HG02973 (cell line): ENCODE measurements at regions not wholly inside any gene's neighbourhood (a gene's known extent, or its start where the extent isn't known, plus 50 kb on each side); places are given as distances from the start of the nearest gene placed in this dataset.

ENCODE experiments used
- ATAC-seq: cut with Tn5 transposase; IDR thresholded peaks from one replicate; pipeline ENCODE4 v1.9.1; 2021; ENCODE audit warnings: moderate library complexity; ENCODE audit not compliant: unreplicated experiment

- no peak for ATAC-seq
Observed at GRCh38 chr2:163291790-163292189, 444.0 kb downstream of the FIGN start.

GRCh38 chr2:163281717-163282116 is 443.1 kb upstream of the KCNH7 start:
- ATAC-seq = no peak

GRCh38 chr2:163269374-163270021 is 430.9 kb upstream of the KCNH7 start:
- no peak for ATAC-seq

- ATAC-seq = no peak
Observed at GRCh38 chr2:163266772-163267171, 428.2 kb upstream of the KCNH7 start.

- ATAC-seq = no peak
Observed at GRCh38 chr2:163265562-163265961, 427.0 kb upstream of the KCNH7 start.

GRCh38 chr2:163264341-163264740 is 425.8 kb upstream of the KCNH7 start:
- ATAC-seq = no peak

GRCh38 chr2:163259489-163259888 is 420.9 kb upstream of the KCNH7 start:
- ATAC-seq = no peak

- ATAC-seq = no peak
Observed at GRCh38 chr2:163255086-163255485, 416.5 kb upstream of the KCNH7 start.

GRCh38 chr2:163253621-163254285 is 415.2 kb upstream of the KCNH7 start:
- no peak for ATAC-seq

- no peak for ATAC-seq
Observed at GRCh38 chr2:163252199-163252598, 413.6 kb upstream of the KCNH7 start.

GRCh38 chr2:163248376-163249253 is 410.0 kb upstream of the KCNH7 start:
- no peak for ATAC-seq

- no peak for ATAC-seq
Observed at GRCh38 chr2:163247847-163248220, 409.3 kb upstream of the KCNH7 start.

GRCh38 chr2:163247156-163247846 is 408.7 kb upstream of the KCNH7 start:
- no peak for ATAC-seq

GRCh38 chr2:163246135-163246534 is 407.6 kb upstream of the KCNH7 start:
- ATAC-seq = no peak

- ATAC-seq = no peak
Observed at GRCh38 chr2:163236553-163236952, 398.0 kb upstream of the KCNH7 start.

- ATAC-seq = no peak
Observed at GRCh38 chr2:163231666-163232065, 393.1 kb upstream of the KCNH7 start.

- ATAC-seq = no peak
Observed at GRCh38 chr2:163213661-163214081, 375.1 kb upstream of the KCNH7 start.

- ATAC-seq = no peak
Observed at GRCh38 chr2:163210430-163210918, 371.9 kb upstream of the KCNH7 start.

GRCh38 chr2:163207693-163208370 is 369.3 kb upstream of the KCNH7 start:
- no peak for ATAC-seq

- no peak for ATAC-seq
Observed at GRCh38 chr2:163205589-163206254, 367.2 kb upstream of the KCNH7 start.
